Endodermal cell (in vitro differentiated cells): ENCODE measurements at regions not wholly inside any gene's neighbourhood (a gene's known extent, or its start where the extent isn't known, plus 50 kb on each side); places are given as distances from the start of the nearest gene placed in this dataset.

Source experiments
- DNase-seq: peaks from one replicate; pipeline ENCODE4 v3.0.0-alpha.2; 2017
- H3K27ac ChIP-seq: 2 replicates; pipeline ENCODE4 v1.5.1; 2013; ENCODE audit warnings: mild to moderate bottlenecking, low read depth, low read length, moderate library complexity
- H3K27me3 ChIP-seq: 2 replicates; pipeline ENCODE4 v1.6.1; 2013; ENCODE audit warnings: mild to moderate bottlenecking, low read length, moderate library complexity; ENCODE audit not compliant: insufficient read depth, control insufficient read depth, poor library complexity, severe bottlenecking
- H3K36me3 ChIP-seq: 2 replicates; pipeline ENCODE4 v1.7.0; 2013; ENCODE audit warnings: mild to moderate bottlenecking, low read length, moderate library complexity; ENCODE audit not compliant: control insufficient read depth, insufficient read depth
- H3K4me1 ChIP-seq: one replicate; pipeline ENCODE4 v1.7.0; 2013; ENCODE audit warnings: low read length; ENCODE audit not compliant: control insufficient read depth, insufficient read depth
- H3K4me3 ChIP-seq: 2 replicates; pipeline ENCODE4 v1.5.1; 2013; ENCODE audit warnings: mild to moderate bottlenecking, low read length, moderate library complexity
- H3K9ac ChIP-seq: 2 replicates; pipeline ENCODE4 v1.6.1; 2013; ENCODE audit warnings: mild to moderate bottlenecking, low read length, moderate library complexity; ENCODE audit not compliant: poor library complexity, severe bottlenecking; ENCODE audit errors: extremely low read depth
- H3K9me3 ChIP-seq: 2 replicates; pipeline ENCODE4 v1.6.1; 2013; ENCODE audit warnings: mild to moderate bottlenecking, low read length, moderate library complexity; ENCODE audit not compliant: control insufficient read depth
- H3K27ac Mint-ChIP-seq: 2 replicates; pipeline ENCODE4 v1.8.0; 2020; ENCODE audit warnings: mixed read lengths
- H3K27me3 Mint-ChIP-seq: 2 replicates; pipeline ENCODE4 v1.8.0; 2021; ENCODE audit warnings: mild to moderate bottlenecking, mixed read lengths; ENCODE audit not compliant: insufficient read depth
- H3K36me3 Mint-ChIP-seq: 2 replicates; pipeline ENCODE4 v1.8.0; 2020; ENCODE audit warnings: low read depth, mixed read lengths
- H3K4me1 Mint-ChIP-seq: 2 replicates; pipeline ENCODE4 v1.8.0; 2020; ENCODE audit warnings: mixed read lengths
- H3K4me3 Mint-ChIP-seq: 2 replicates; pipeline ENCODE4 v1.8.0; 2020; ENCODE audit warnings: mild to moderate bottlenecking, moderate library complexity, mixed read lengths
- H3K9me3 Mint-ChIP-seq: 2 replicates; pipeline ENCODE4 v1.8.0; 2020; ENCODE audit warnings: mild to moderate bottlenecking, mixed read lengths
- CTCF ChIP-seq: fragments of 200-600 bp; sonication (generic); conservative IDR thresholded peaks from 2 replicates; pipeline ENCODE4 v1.5.0; 2021; ENCODE audit warnings: antibody characterized with exemption, mild to moderate bottlenecking
- WGBS, 2 experiments: methylation state at CpG; one replicate each; pipeline versions ENCODE4 v1.1.5 to v1.1.7; 2013; ENCODE audit warnings: missing lambda C conversion rate in 2 of 2, mixed read lengths in 1 of 2; ENCODE audit not compliant: insufficient coverage in 1 of 2, insufficient read length in 1 of 2; 5-methylcytosine and 5-hydroxymethylcytosine counted together

- Mint-ChIP-seq H3K27me3 (no peaks in the 10 kb centered on the region), H3K4me1 (no peaks in the 10 kb centered on the region), H3K9me3 (no peaks in the 10 kb centered on the region), H3K4me3 (no peak overlapping the region), H3K27ac (no peak overlapping the region), H3K36me3 (no peaks in the 10 kb centered on the region)
- Histone ChIP-seq H3K36me3 (no peaks in the 10 kb centered on the region), H3K27me3 (no peaks in the 10 kb centered on the region), H3K4me3 (no peak overlapping the region), H3K4me1 (no peaks in the 10 kb centered on the region), H3K9ac (no peak overlapping the region), H3K9me3 (no peaks in the 10 kb centered on the region), H3K27ac (no peak overlapping the region)
- no peak for TF ChIP-seq CTCF
- no peak for DNase-seq
- WGBS, 2 experiments = 83 to 85% methylated on average over 1 of the region's 1 CpG
Observed at GRCh38 chr14:62138593-62138992, 376.4 kb downstream of the SNAPC1 start.

DNA sequence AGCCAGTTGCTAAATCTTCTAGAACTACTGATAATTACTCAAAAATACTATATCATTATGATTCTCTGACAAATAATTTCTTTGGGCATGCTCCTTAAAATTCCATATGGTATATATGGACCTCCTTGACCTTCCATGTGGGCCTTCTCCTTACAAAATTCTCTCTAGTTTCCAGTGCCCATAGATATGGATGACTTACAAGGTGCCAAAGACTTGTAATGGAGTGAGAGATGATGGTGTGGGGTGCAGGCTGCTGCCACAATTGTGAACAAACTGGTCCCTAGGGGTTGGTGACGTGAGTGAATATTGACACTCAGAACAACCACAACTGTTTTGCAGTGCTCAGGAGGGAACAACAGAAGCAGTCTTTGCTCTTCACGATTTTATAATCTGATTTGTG lies 378.9 kb downstream of the SNAPC1 start:
- Mint-ChIP-seq H3K4me1 (no peaks in the 10 kb centered on the region), H3K4me3 (no peak overlapping the region), H3K36me3 (no peaks in the 10 kb centered on the region), H3K27ac (no peak overlapping the region), H3K27me3 (no peaks in the 10 kb centered on the region), H3K9me3 (no peaks in the 10 kb centered on the region)
- no peak overlapping the region for H3K9ac ChIP-seq
- no peaks in the 10 kb centered on the region for H3K36me3 ChIP-seq
- H3K27me3 ChIP-seq = no peaks in the 10 kb centered on the region
- WGBS, 2 experiments = 90 to 93% methylated on average over 2 of the region's 2 CpGs
- no peak for DNase-seq
- no peak overlapping the region for H3K27ac ChIP-seq
- no peaks in the 10 kb centered on the region for H3K4me1 ChIP-seq
- no peak for TF ChIP-seq CTCF
- H3K9me3 ChIP-seq = no peaks in the 10 kb centered on the region
- no peak overlapping the region for H3K4me3 ChIP-seq

DNA sequence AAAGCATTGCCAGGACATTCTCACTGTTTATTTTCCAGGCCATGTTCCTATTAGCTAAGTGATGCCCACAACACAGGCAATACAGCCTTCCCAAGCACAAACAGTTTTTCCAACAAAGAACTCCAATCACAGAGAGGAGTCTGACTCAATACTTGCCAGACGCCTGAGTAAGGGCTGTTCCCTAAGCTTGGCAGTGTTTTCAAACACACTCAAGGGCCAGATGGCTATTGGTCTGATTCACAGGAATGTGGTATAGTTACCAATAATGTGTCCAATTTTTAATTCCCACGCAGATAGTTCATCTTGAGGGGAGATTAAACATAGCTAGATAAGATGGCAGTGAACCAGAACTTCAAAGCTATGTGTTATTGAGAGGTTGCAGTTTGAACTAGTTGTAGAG lies 381.0 kb downstream of the SNAPC1 start:
- H3K4me3 ChIP-seq = no peak overlapping the region
- no peaks in the 10 kb centered on the region for H3K36me3 ChIP-seq
- H3K27ac ChIP-seq = no peak overlapping the region
- WGBS, 2 experiments = 90 to 92% methylated on average over 2 of the region's 2 CpGs
- H3K9me3 ChIP-seq = no peaks in the 10 kb centered on the region
- DNase-seq = no peak
- no peaks in the 10 kb centered on the region for H3K4me1 ChIP-seq
- no peaks in the 10 kb centered on the region for H3K27me3 Mint-ChIP-seq
- no peaks in the 10 kb centered on the region for H3K27me3 ChIP-seq
- no peak overlapping the region for H3K4me3 Mint-ChIP-seq
- no peaks in the 10 kb centered on the region for H3K36me3 Mint-ChIP-seq
- no peaks in the 10 kb centered on the region for H3K4me1 Mint-ChIP-seq
- H3K9ac ChIP-seq = no peak overlapping the region
- H3K27ac Mint-ChIP-seq = no peak overlapping the region
- peaks cover 15% of the 10 kb centered on the region for H3K9me3 Mint-ChIP-seq
- no peak for TF ChIP-seq CTCF
